GM12878 (cell line): ENCODE measurements at regions not wholly inside any gene's neighbourhood (a gene's known extent, or its start where the extent isn't known, plus 50 kb on each side); places are given as distances from the start of the nearest gene placed in this dataset.
A peak's percentile ranks its signal among the peaks of the same experiment; 100 is the strongest.

Experiments
- EP300 ChIP-seq, 2 experiments: fragments of 150-350 bp in 1 of 2; IDR thresholded peaks; 2 replicates each; pipeline ENCODE4 v1.6.1; 2011 to 2012; ENCODE audit warnings: low read depth in 2 of 2, low read length in 2 of 2, borderline replicate concordance in 1 of 2, improper control_type of control experiment in 1 of 2, inconsistent platforms in 1 of 2; ENCODE audit not compliant: control insufficient read depth in 1 of 2
- ESRRA ChIP-seq: IDR thresholded peaks from 2 replicates; pipeline ENCODE4 v1.6.1; 2012; ENCODE audit warnings: mild to moderate bottlenecking, low read length, improper control_type of control experiment
- EZH2 ChIP-seq: IDR thresholded peaks from 2 replicates; pipeline ENCODE4 v1.6.1; 2012; ENCODE audit warnings: low read depth, mild to moderate bottlenecking, control low read depth, inconsistent platforms, low read length, borderline replicate concordance; ENCODE audit not compliant: control insufficient read depth
- HCFC1 ChIP-seq: fragments of 150-350 bp; IDR thresholded peaks from 2 replicates; pipeline ENCODE4 v1.6.1; 2014; ENCODE audit warnings: low read length
- JUND ChIP-seq: IDR thresholded peaks from 2 replicates; pipeline ENCODE4 v1.6.1; 2012; ENCODE audit warnings: low read depth, mild to moderate bottlenecking, low read length, improper control_type of control experiment, moderate library complexity
- RFX5 ChIP-seq: IDR thresholded peaks from 2 replicates; pipeline ENCODE4 v1.6.1; 2011; ENCODE audit warnings: low read depth, low read length, improper control_type of control experiment
- TAF1 ChIP-seq: IDR thresholded peaks from 2 replicates; pipeline ENCODE4 v1.6.1; 2011; ENCODE audit warnings: mild to moderate bottlenecking, low read depth, low read length, borderline replicate concordance
- TCF7 ChIP-seq: IDR thresholded peaks from 2 replicates; pipeline ENCODE4 v1.6.1; 2014; ENCODE audit warnings: antibody characterized with exemption, borderline replicate concordance
- ZZZ3 ChIP-seq: IDR thresholded peaks from 2 replicates; pipeline ENCODE4 v1.6.1; 2011; ENCODE audit warnings: low read depth; ENCODE audit not compliant: control insufficient read depth, insufficient read length
- TF ChIP-seq, protein P1 (sequence below), 3 experiments: IDR thresholded peaks in 2 of 3; conservative IDR thresholded peaks in 1 of 3; 2 replicates each; pipeline ENCODE4 v1.5.1; 2011; ENCODE audit warnings: low read depth in 3 of 3, low read length in 3 of 3, mild to moderate bottlenecking in 3 of 3, control low read depth in 2 of 3, moderate library complexity in 2 of 3, inconsistent platforms in 1 of 3, mixed read lengths in 1 of 3; ENCODE audit not compliant: control insufficient read depth in 2 of 3, insufficient read depth in 1 of 3; ENCODE audit errors: extremely low read depth in 1 of 3
- TF ChIP-seq, protein P2 (sequence below): IDR thresholded peaks from 2 replicates; pipeline ENCODE4 v1.6.1; 2011; ENCODE audit warnings: mild to moderate bottlenecking, low read depth, low read length, moderate library complexity; ENCODE audit not compliant: insufficient replicate concordance

DNA sequence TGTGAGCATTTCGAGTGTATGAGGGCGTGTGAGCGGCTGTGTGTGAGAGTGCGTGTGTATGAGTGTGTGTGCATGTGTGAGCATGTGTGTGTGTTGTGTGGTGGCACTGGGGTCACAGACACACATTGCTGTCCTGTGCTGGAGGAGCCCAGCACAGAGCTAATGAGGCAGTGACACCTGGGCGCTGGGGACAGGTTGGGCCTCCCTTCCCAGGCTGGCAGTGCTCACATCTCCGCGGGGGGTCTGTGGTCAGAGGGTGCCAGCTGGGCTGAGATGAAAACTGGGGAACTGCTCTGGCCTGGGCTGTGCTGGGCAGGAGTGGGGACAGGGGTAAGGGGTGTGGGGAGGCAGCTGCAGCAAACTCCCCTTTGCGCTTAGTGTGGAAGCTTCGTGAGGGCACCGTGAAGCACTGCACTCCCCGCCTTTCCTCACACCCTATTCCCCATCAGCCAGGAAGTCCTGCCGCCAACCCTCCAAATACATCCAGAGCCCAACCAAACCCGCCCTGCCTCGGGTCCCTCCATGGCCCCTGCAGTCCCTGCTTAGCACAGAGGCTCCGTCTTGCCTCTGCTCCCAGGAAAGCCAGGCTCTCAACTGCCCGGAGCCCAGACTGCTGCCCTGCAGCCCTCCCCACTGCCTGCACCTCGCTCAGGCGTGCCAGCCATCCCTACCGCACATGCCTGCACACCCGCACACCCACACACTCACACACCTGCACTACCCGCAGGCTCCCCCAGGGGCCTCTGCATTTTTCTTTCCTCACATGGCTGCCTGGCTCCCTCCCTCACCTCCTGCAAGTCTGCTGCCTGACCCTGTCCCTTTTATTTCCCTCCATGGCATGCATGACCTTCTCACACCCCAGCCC, 62.0 kb upstream of the THY1 start:
- TF ChIP-seq HCFC1 = no peak
- TF ChIP-seq, protein P1, sequence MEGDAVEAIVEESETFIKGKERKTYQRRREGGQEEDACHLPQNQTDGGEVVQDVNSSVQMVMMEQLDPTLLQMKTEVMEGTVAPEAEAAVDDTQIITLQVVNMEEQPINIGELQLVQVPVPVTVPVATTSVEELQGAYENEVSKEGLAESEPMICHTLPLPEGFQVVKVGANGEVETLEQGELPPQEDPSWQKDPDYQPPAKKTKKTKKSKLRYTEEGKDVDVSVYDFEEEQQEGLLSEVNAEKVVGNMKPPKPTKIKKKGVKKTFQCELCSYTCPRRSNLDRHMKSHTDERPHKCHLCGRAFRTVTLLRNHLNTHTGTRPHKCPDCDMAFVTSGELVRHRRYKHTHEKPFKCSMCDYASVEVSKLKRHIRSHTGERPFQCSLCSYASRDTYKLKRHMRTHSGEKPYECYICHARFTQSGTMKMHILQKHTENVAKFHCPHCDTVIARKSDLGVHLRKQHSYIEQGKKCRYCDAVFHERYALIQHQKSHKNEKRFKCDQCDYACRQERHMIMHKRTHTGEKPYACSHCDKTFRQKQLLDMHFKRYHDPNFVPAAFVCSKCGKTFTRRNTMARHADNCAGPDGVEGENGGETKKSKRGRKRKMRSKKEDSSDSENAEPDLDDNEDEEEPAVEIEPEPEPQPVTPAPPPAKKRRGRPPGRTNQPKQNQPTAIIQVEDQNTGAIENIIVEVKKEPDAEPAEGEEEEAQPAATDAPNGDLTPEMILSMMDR (IDR thresholded peaks at IDR 0.05 in 2 of 3, conservative IDR thresholded peaks at IDR 0.05 in 1 of 3; ENCODE audit: control insufficient read depth in 2 of 3, extremely low read depth in 1 of 3, insufficient read depth in 1 of 3, low read depth in 3 of 3, low read length in 3 of 3) = peak; percentile 25 to 27 (median 26); a peak in 3 of 6 replicates
- TF ChIP-seq EP300 (IDR thresholded peaks at IDR 0.05; ENCODE audit: borderline replicate concordance in 1 of 2, control insufficient read depth in 1 of 2, low read depth in 2 of 2, low read length in 2 of 2) = no peak
- no peak for TF ChIP-seq EZH2
- no peak for TF ChIP-seq RFX5
- TF ChIP-seq, protein P2, sequence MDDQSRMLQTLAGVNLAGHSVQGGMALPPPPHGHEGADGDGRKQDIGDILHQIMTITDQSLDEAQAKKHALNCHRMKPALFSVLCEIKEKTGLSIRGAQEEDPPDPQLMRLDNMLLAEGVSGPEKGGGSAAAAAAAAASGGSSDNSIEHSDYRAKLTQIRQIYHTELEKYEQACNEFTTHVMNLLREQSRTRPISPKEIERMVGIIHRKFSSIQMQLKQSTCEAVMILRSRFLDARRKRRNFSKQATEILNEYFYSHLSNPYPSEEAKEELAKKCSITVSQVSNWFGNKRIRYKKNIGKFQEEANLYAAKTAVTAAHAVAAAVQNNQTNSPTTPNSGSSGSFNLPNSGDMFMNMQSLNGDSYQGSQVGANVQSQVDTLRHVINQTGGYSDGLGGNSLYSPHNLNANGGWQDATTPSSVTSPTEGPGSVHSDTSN = no peak
- no peak for TF ChIP-seq TAF1
- no peak for TF ChIP-seq ZZZ3
- TF ChIP-seq ESRRA = no peak
- TF ChIP-seq TCF7 = no peak
- TF ChIP-seq JUND = no peak
